Hypothalamus (tissue), 51 donors: ENCODE measurements at regions not wholly inside any gene's neighbourhood (a gene's known extent, or its start where the extent isn't known, plus 50 kb on each side); places are given as distances from the start of the nearest gene placed in this dataset.

Experiments
- DNase-seq, 51 donors: peaks; one replicate each; lab custom pipeline; 2025; lab: John Stamatoyannopoulos, UW

- no peak for DNase-seq
Observed at GRCh38 chr2:10964052-10964790, 52.5 kb downstream of the KCNF1 start.

- DNase-seq, result peak in 1 of 51 donors; percentile 55
Observed at GRCh38 chr2:10965241-10965843, 53.6 kb downstream of the KCNF1 start.

- no peak for DNase-seq
Observed at GRCh38 chr2:10966056-10966455, 54.3 kb downstream of the KCNF1 start.

GRCh38 chr2:10966741-10967140 lies 55.0 kb downstream of the KCNF1 start:
- DNase-seq, result peak in 1 of 51 donors; percentile 38

GRCh38 chr2:10968176-10968575 lies 56.4 kb downstream of the KCNF1 start:
- no peak for DNase-seq

GRCh38 chr2:10970666-10971065 lies 58.9 kb downstream of the KCNF1 start:
- DNase-seq, result no peak

GRCh38 chr2:10971161-10971887 lies 59.6 kb downstream of the KCNF1 start:
- DNase-seq, result no peak

- no peak for DNase-seq
Observed at GRCh38 chr2:10971888-10972260, 60.1 kb downstream of the KCNF1 start.

GRCh38 chr2:10972683-10973433 lies 61.1 kb downstream of the KCNF1 start:
- DNase-seq, result no peak

GRCh38 chr2:10973766-10974165 lies 62.0 kb downstream of the KCNF1 start:
- no peak for DNase-seq

- no peak for DNase-seq
Observed at GRCh38 chr2:10977003-10977402, 65.3 kb downstream of the KCNF1 start.

- peak in 3 of 51 donors; percentile 3 to 33 (median 11) for DNase-seq
Observed at GRCh38 chr2:10977621-10978020, 65.9 kb downstream of the KCNF1 start.

- no peak for DNase-seq
Observed at GRCh38 chr2:10978090-10978670, 66.4 kb downstream of the KCNF1 start.

GRCh38 chr2:10980071-10980470 lies 68.3 kb downstream of the KCNF1 start:
- DNase-seq, result no peak

GRCh38 chr2:10980886-10981425 lies 69.2 kb downstream of the KCNF1 start:
- DNase-seq, result no peak

- no peak for DNase-seq
Observed at GRCh38 chr2:10981451-10981850, 69.7 kb downstream of the KCNF1 start.

- DNase-seq, result no peak
Observed at GRCh38 chr2:10981941-10982431, 70.3 kb downstream of the KCNF1 start.

- DNase-seq, result peak in 2 of 51 donors; percentile 20 to 53
Observed at GRCh38 chr2:10982931-10983701, 71.4 kb downstream of the KCNF1 start.

GRCh38 chr2:10983711-10984110 lies 72.0 kb downstream of the KCNF1 start:
- DNase-seq, result no peak
